Endothelial cell of umbilical vein (primary cell): ENCODE measurements at regions not wholly inside any gene's neighbourhood (a gene's known extent, or its start where the extent isn't known, plus 50 kb on each side); places are given as distances from the start of the nearest gene placed in this dataset.

Source experiments
- BruUV-seq: library from RNA; stranded (reverse); fragments of 400-500 nt; replicated peaks from 2 replicates; lab custom pipeline; 2021; lab: Mats Ljungman, UMichigan
- CTCF ChIA-PET: fragments of 300-600, 350-600 bp; sonication (Branson Sonifier 250); formaldehyde crosslinking; loops from one replicate; lab custom pipeline; 2021; ENCODE audit warnings: antibody characterized with exemption, inconsistent platforms; lab: Charles Lee
- POLR2A ChIA-PET: fragments of 300-600, 350-600 bp; sonication (Branson Sonifier 250); formaldehyde crosslinking; loops from one replicate; lab custom pipeline; 2021; ENCODE audit warnings: antibody characterized with exemption, inconsistent platforms; lab: Charles Lee
- DNase-seq: peaks from one replicate; pipeline ENCODE4 v3.0.0-alpha.2; 2011; ENCODE audit warnings: low read depth, low spot score
- FAIRE-seq: peaks from 2 replicates; lab custom pipeline; 2011; peaks lifted over from hg19 to GRCh38; lab: Jason Lieb, UNC
- H2AFZ ChIP-seq: 2 replicates; pipeline ENCODE4 v1.6.0; 2012; ENCODE audit warnings: low read depth, low read length, control low read depth, inconsistent platforms
- H3K27ac ChIP-seq: 2 replicates; pipeline ENCODE4 v1.5.1; 2011; ENCODE audit warnings: low read depth, mild to moderate bottlenecking, control low read depth, low read length, moderate library complexity; ENCODE audit not compliant: insufficient read depth
- H3K27me3 ChIP-seq, 2 experiments: 2 replicates each; pipeline versions ENCODE4 v1.6.0 to v1.6.1; 2011; ENCODE audit warnings: low read length in 2 of 2, mixed read lengths in 1 of 2; ENCODE audit not compliant: control insufficient read depth in 2 of 2, insufficient read depth in 2 of 2
- H3K36me3 ChIP-seq, 2 experiments: 2 replicates in 1 of 2; 3 replicates in 1 of 2; pipeline ENCODE4 v1.5.1; 2011; ENCODE audit warnings: low read length in 2 of 2, mild to moderate bottlenecking in 1 of 2, moderate library complexity in 1 of 2; ENCODE audit not compliant: control insufficient read depth in 2 of 2, insufficient read depth in 2 of 2; ENCODE audit errors: extremely low read depth in 1 of 2
- H3K4me1 ChIP-seq: 3 replicates; pipeline ENCODE4 v1.5.1; 2011; ENCODE audit warnings: mild to moderate bottlenecking, low read length; ENCODE audit not compliant: control insufficient read depth, insufficient read depth; ENCODE audit errors: extremely low read depth
- H3K4me2 ChIP-seq: 2 replicates; pipeline ENCODE4 v1.6.1; 2011; ENCODE audit warnings: low read length, control low read depth, mixed read lengths; ENCODE audit not compliant: insufficient read depth
- H3K4me3 ChIP-seq, 3 experiments: fragments of 200-600 bp in 1 of 3; sonication (generic), shearing (Covaris generic) in 1 of 3; replicated peaks in 1 of 3; 2 replicates each; pipeline ENCODE4 v1.5.1; 2011 to 2016; ENCODE audit warnings: control low read depth in 3 of 3, low read length in 3 of 3, mild to moderate bottlenecking in 2 of 3, inconsistent platforms in 1 of 3, low read depth in 1 of 3, moderate library complexity in 1 of 3; ENCODE audit not compliant: insufficient read depth in 1 of 3
- H3K79me2 ChIP-seq: 2 replicates; pipeline ENCODE4 v1.6.0; 2012; ENCODE audit warnings: low read length, inconsistent platforms; ENCODE audit not compliant: control insufficient read depth, insufficient read depth
- H3K9ac ChIP-seq: replicated peaks from 2 replicates; pipeline ENCODE3; 2011; ENCODE audit warnings: low read length, control low read depth; ENCODE audit not compliant: insufficient read depth; ENCODE audit errors: extremely low read depth
- H3K9me1 ChIP-seq: replicated peaks from 3 replicates; pipeline ENCODE4 v1.6.0; 2011; ENCODE audit warnings: mild to moderate bottlenecking, low read length; ENCODE audit not compliant: control insufficient read depth, insufficient read depth; ENCODE audit errors: extremely low read depth
- H3K9me3 ChIP-seq: replicated peaks from 2 replicates; pipeline ENCODE4 v1.5.1; 2012; ENCODE audit warnings: low read length, inconsistent platforms; ENCODE audit not compliant: control insufficient read depth, insufficient read depth
- H4K20me1 ChIP-seq: replicated peaks from 2 replicates; pipeline ENCODE3; 2011; ENCODE audit warnings: mild to moderate bottlenecking, low read length; ENCODE audit not compliant: control insufficient read depth, insufficient read depth; ENCODE audit errors: extremely low read depth
- CTCF ChIP-seq, 2 donors: IDR thresholded peaks; 1 replicate in 1 of 2; 2 replicates in 1 of 2; pipeline ENCODE4 v1.5.1; 2011; ENCODE audit warnings: low read length in 2 of 2, mild to moderate bottlenecking in 2 of 2, moderate library complexity in 2 of 2, control low read depth in 1 of 2, inconsistent platforms in 1 of 2, low read depth in 1 of 2; ENCODE audit not compliant: insufficient read depth in 1 of 2; ENCODE audit errors: extremely low read depth in 1 of 2
- EZH2 ChIP-seq: IDR thresholded peaks from 2 replicates; pipeline ENCODE4 v1.6.1; 2012; ENCODE audit warnings: borderline replicate concordance, low read depth, mild to moderate bottlenecking, moderate library complexity, low read length, inconsistent platforms; ENCODE audit not compliant: severe bottlenecking
- FOS ChIP-seq: IDR thresholded peaks from 2 replicates; pipeline ENCODE4 v1.6.1; 2011; ENCODE audit warnings: mild to moderate bottlenecking, low read length, moderate library complexity, borderline replicate concordance; ENCODE audit not compliant: insufficient read depth
- GATA2 ChIP-seq: IDR thresholded peaks from 2 replicates; pipeline ENCODE4 v1.7.0; 2011; ENCODE audit warnings: low read depth, mild to moderate bottlenecking, moderate library complexity, mixed read lengths, low read length; ENCODE audit not compliant: insufficient read length, insufficient read depth
- JUN ChIP-seq: IDR thresholded peaks from 2 replicates; pipeline ENCODE4 v1.6.1; 2011; ENCODE audit warnings: borderline replicate concordance, low read depth; ENCODE audit not compliant: insufficient read length, insufficient read depth
- MAX ChIP-seq: IDR thresholded peaks from 2 replicates; pipeline ENCODE4 v1.6.1; 2011; ENCODE audit not compliant: insufficient read depth, insufficient read length
- MYC ChIP-seq: IDR thresholded peaks from one replicate; pipeline ENCODE4 v1.6.1; 2011; ENCODE audit warnings: mild to moderate bottlenecking, low read depth, low read length
- POLR2A ChIP-seq: IDR thresholded peaks from 2 replicates; pipeline ENCODE4 v1.6.1; 2012; ENCODE audit warnings: low read depth, mild to moderate bottlenecking, control low read depth, low read length
- POLR2AphosphoS5 ChIP-seq: IDR thresholded peaks from 2 replicates; pipeline ENCODE4 v1.6.1; 2012; ENCODE audit warnings: low read depth, mild to moderate bottlenecking, control low read depth, low read length, moderate library complexity; ENCODE audit not compliant: insufficient read depth
- dilution Hi-C: fragments of 300-500 bp; cut with MboI; formaldehyde crosslinking; loops from one replicate; pipeline ENCODE4 v1.15.0; 2019; ENCODE audit warnings: low sequenced_read_pairs; ENCODE audit not compliant: extremely low pct_ligation_motif_present
- intact Hi-C: fragments of 100-400 bp; cut with micrococcal nuclease; formaldehyde crosslinking; loops from one replicate; pipeline ENCODE4 v1.10.0; 2022

DNA sequence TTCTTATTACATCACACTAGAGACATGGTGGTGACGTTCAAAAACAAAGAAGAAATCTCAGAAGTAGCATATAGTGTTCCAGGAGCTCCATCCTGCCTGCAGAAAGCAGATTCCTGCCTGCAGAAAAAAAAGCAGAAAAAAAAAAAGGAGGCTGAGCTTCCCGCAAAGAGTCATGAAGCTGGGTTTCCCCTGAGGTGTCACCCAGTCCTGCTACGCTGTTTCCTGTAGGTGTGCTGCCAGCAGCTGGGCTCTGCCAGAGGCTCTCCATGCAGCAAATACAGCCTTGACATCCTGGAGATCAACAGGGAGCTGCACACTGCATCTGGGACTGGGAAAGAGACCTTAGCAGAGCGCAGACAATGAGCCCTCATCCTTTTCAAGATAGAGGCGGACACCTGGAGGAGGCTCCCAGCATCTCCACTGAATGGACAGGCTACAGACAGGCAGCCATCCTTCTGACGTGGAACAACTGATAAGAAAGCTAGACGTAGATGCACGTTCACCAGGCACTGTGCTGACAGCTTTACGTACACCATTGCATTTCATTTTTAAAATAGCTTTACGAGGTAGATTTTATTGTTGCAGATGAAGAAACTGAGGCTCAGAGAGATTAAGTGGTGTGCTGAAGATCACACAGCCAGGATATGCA is 350.9 kb downstream of the FOXO1 start:
- H2AFZ ChIP-seq: no peak overlapping the region
- FAIRE-seq (no peak), DNase-seq (peak; percentile 35)
- ChIA-PET POLR2A (no interaction called here), CTCF (interaction anchor here (0.9 to 1.4 kb wide), 3 partner anchors 87 to 246 kb away, joined by 3 to 5 read pairs (median 4); no protein-coding TSS in a partner anchor)
- H3K27ac ChIP-seq: no peak overlapping the region
- intact Hi-C loops (loop anchor here (10.0 kb wide), 1 partner anchor 201 kb away; no protein-coding TSS in a partner anchor), dilution Hi-C loops (no loop called here)
- no peak overlapping the region for H3K4me3 ChIP-seq
- H3K36me3 ChIP-seq: no peaks in the 10 kb centered on the region
- H3K79me2 ChIP-seq: no peaks in the 10 kb centered on the region
- H3K4me1 ChIP-seq: peaks cover 22% of the 10 kb centered on the region
- H3K9me3 ChIP-seq: no peaks in the 10 kb centered on the region
- no peaks in the 10 kb centered on the region for H3K27me3 ChIP-seq
- H3K9me1 ChIP-seq: no peaks in the 10 kb centered on the region
- BruUV-seq: no TSS peak
- no peaks in the 10 kb centered on the region for H4K20me1 ChIP-seq
- TF ChIP-seq GATA2: no peak
- no peak for TF ChIP-seq MAX
- TF ChIP-seq MYC: no peak
- TF ChIP-seq CTCF (IDR thresholded peaks at IDR 0.05; ENCODE audit: extremely low read depth in 1 of 2, insufficient read depth in 1 of 2, low read depth in 1 of 2, low read length in 2 of 2): no peak
- TF ChIP-seq POLR2A: no peak
- no peak for TF ChIP-seq FOS
- TF ChIP-seq EZH2: no peak
- no peak for TF ChIP-seq JUN
- no peak for TF ChIP-seq POLR2AphosphoS5
- H3K9ac ChIP-seq: no peak overlapping the region
- H3K4me2 ChIP-seq: no peak overlapping the region
